VCaP (cell line): ENCODE measurements at regions not wholly inside any gene's neighbourhood (a gene's known extent, or its start where the extent isn't known, plus 50 kb on each side); places are given as distances from the start of the nearest gene placed in this dataset.

Experiments
- H3K27ac ChIP-seq: fragments of 450-650 bp; 2 replicates; pipeline ENCODE4 v1.5.1; 2017
- CTCF ChIP-seq: fragments of 450-650 bp; conservative IDR thresholded peaks from 2 replicates; pipeline ENCODE4 v1.5.1; 2017; ENCODE audit warnings: mild to moderate bottlenecking, moderate library complexity

- no peak overlapping the region for H3K27ac ChIP-seq
- no peak for TF ChIP-seq CTCF
Measured at GRCh38 chr4:157587681-157588423, 367.3 kb downstream of the GRIA2 start.

GRCh38 chr4:157582141-157582540 lies 361.6 kb downstream of the GRIA2 start:
- no peak for TF ChIP-seq CTCF
- no peak overlapping the region for H3K27ac ChIP-seq

- H3K27ac ChIP-seq, result no peak overlapping the region
- no peak for TF ChIP-seq CTCF
Measured at GRCh38 chr4:157576671-157577217, 356.2 kb downstream of the GRIA2 start.

- no peak overlapping the region for H3K27ac ChIP-seq
- TF ChIP-seq CTCF, result no peak
Measured at GRCh38 chr4:157575339-157575738, 354.8 kb downstream of the GRIA2 start.

- no peak overlapping the region for H3K27ac ChIP-seq
- no peak for TF ChIP-seq CTCF
Measured at GRCh38 chr4:157574606-157575005, 354.1 kb downstream of the GRIA2 start.

GRCh38 chr4:157572951-157573350 lies 352.4 kb downstream of the GRIA2 start:
- no peak for TF ChIP-seq CTCF

GRCh38 chr4:157572284-157572683 lies 351.8 kb downstream of the GRIA2 start:
- H3K27ac ChIP-seq, result no peak overlapping the region
- TF ChIP-seq CTCF, result no peak

More at GRCh38 chr4:157572951-157573350, 352.4 kb downstream of the GRIA2 start:
- H3K27ac ChIP-seq, result no peak overlapping the region
